ENCODE measurements at regions not wholly inside any gene's neighbourhood (a gene's known extent, or its start where the extent isn't known, plus 50 kb on each side); places are given as distances from the start of the nearest gene placed in this dataset.

GRCh38 chr16:63925221-63925620 lies 1196.6 kb downstream of the CDH11 start:
- Mint-ChIP-seq H3K27ac (no peak overlapping the region), H3K4me3 (no peak overlapping the region), H3K9me3 (peaks cover 12 to 20% of the 10 kb centered on the region in 2 donors)

DNA sequence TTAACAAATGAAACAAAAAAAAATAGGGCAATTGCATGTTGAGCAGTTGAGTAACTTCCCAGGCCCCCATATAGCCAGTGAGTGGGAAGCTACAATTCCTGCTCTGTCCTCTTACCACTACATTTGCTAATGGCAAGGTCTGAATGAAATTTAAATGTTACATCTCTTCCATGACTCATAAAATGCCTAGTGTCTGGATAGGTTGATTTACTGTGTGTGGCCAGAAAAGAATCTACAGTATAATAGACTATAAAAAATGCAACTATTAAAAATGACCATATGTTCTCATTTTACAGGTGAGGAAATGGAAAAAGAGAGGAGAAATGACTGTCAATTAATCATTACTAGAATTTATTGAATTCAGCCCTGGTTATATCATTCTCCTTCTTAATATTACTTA lies 1199.3 kb downstream of the CDH11 start:
- Histone ChIP-seq H3K27ac (ENCODE audit: low read length) (no peak overlapping the region), H3K9me3 (ENCODE audit: control insufficient read depth, insufficient read depth, low read length) (peaks cover 11% of the 10 kb centered on the region), H3K4me1 (ENCODE audit: control insufficient read depth, insufficient read depth, low read length) (no peaks in the 10 kb centered on the region), H3K36me3 (ENCODE audit: control insufficient read depth, insufficient read depth, low read length) (no peaks in the 10 kb centered on the region), H3K4me3 (ENCODE audit: low read length) (no peak overlapping the region), H3K27me3 (ENCODE audit: control insufficient read depth, insufficient read depth, low read length) (no peaks in the 10 kb centered on the region)
- H3K36me3 Mint-ChIP-seq, result peaks cover 7% of the 10 kb centered on the region
- intact Hi-C loops (cut with micrococcal nuclease), result loop anchor here (10.0 kb wide), 1 partner anchor 58 kb away; no protein-coding TSS in a partner anchor
- no peak for TF ChIP-seq CTCF (IDR thresholded peaks at IDR 0.05)
- H3K27ac Mint-ChIP-seq, result no peak overlapping the region
- H3K9me3 Mint-ChIP-seq, result peaks cover 12 to 21% of the 10 kb centered on the region in 2 donors
- ATAC-seq (no peak), DNase-seq (no peak)
- no peaks in the 10 kb centered on the region for H3K4me1 Mint-ChIP-seq
- no peak overlapping the region for H3K4me3 Mint-ChIP-seq
- H3K27me3 Mint-ChIP-seq (ENCODE audit: low read depth in 2 of 2), result no peaks in the 10 kb centered on the region

More at GRCh38 chr16:63925221-63925620, 1196.6 kb downstream of the CDH11 start:
- Mint-ChIP-seq H3K27me3 (ENCODE audit: low read depth in 2 of 2) (no peaks in the 10 kb centered on the region), H3K36me3 (peaks cover 7% of the 10 kb centered on the region), H3K4me1 (no peaks in the 10 kb centered on the region)
- no peaks in the 10 kb centered on the region for H3K36me3 ChIP-seq (ENCODE audit: control insufficient read depth, insufficient read depth, low read length)
- peaks cover 3% of the 10 kb centered on the region for H3K9me3 ChIP-seq (ENCODE audit: control insufficient read depth, insufficient read depth, low read length)
- DNase-seq (no peak), ATAC-seq (no peak)
- no peaks in the 10 kb centered on the region for H3K4me1 ChIP-seq (ENCODE audit: control insufficient read depth, insufficient read depth, low read length)
- intact Hi-C loops (cut with micrococcal nuclease), result loop anchor here (10.0 kb wide), 1 partner anchor 60 kb away; no protein-coding TSS in a partner anchor
- no peak overlapping the region for H3K4me3 ChIP-seq (ENCODE audit: low read length)
- 84% methylated on average over 4 of the region's 5 CpGs for WGBS (ENCODE audit: insufficient coverage)
- no peaks in the 10 kb centered on the region for H3K27me3 ChIP-seq (ENCODE audit: control insufficient read depth, insufficient read depth, low read length)
- no peak overlapping the region for H3K27ac ChIP-seq (ENCODE audit: low read length)
- no peak for TF ChIP-seq CTCF (IDR thresholded peaks at IDR 0.05)

- no peak overlapping the region for H3K27ac Mint-ChIP-seq
- no peak overlapping the region for H3K4me3 Mint-ChIP-seq
- Histone ChIP-seq H3K27me3 (ENCODE audit: control insufficient read depth, insufficient read depth, low read length) (no peaks in the 10 kb centered on the region), H3K4me3 (ENCODE audit: low read length) (no peak overlapping the region), H3K4me1 (ENCODE audit: control insufficient read depth, insufficient read depth, low read length) (no peaks in the 10 kb centered on the region), H3K9me3 (ENCODE audit: control insufficient read depth, insufficient read depth, low read length) (peaks cover 11% of the 10 kb centered on the region), H3K27ac (ENCODE audit: low read length) (no peak overlapping the region), H3K36me3 (ENCODE audit: control insufficient read depth, insufficient read depth, low read length) (no peaks in the 10 kb centered on the region)
- intact Hi-C loops (cut with micrococcal nuclease), result loop anchor here (10.0 kb wide), 1 partner anchor 57 kb away; no protein-coding TSS in a partner anchor
- peaks cover 7% of the 10 kb centered on the region for H3K36me3 Mint-ChIP-seq
- DNase-seq (no peak), ATAC-seq (no peak)
- H3K27me3 Mint-ChIP-seq (ENCODE audit: low read depth in 2 of 2), result no peaks in the 10 kb centered on the region
- TF ChIP-seq CTCF (IDR thresholded peaks at IDR 0.05), result no peak
- WGBS (ENCODE audit: insufficient coverage), result 86% methylated on average over 3 of the region's 3 CpGs
- H3K9me3 Mint-ChIP-seq, result peaks cover 14 to 24% of the 10 kb centered on the region in 2 donors
- H3K4me1 Mint-ChIP-seq, result no peaks in the 10 kb centered on the region
These were observed 1200.0 kb downstream of the CDH11 start for GRCh38 chr16:63921737-63922295.

DNA sequence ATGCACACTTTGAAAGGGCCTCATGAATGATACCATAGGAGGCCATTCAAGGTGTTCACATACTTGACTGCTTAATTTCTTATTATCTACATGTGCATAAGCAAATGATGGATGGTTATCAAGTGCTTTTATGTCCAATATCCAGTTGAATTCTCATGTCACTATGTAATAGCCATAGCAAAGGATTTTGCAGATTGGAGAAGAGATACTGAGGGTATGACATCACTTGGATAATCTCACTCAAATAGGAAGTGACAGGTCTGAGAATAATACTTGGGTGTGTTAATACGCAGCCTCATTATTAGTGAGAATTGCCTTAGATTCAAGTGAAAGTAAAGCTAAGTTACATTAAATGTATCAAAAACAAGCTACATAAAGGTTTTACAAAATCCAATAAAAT lies 1208.6 kb downstream of the CDH11 start:
- no peak for DNase-seq
- no peaks in the 10 kb centered on the region for H3K27me3 Mint-ChIP-seq (ENCODE audit: low read depth in 2 of 2)
- Histone ChIP-seq H3K27ac (ENCODE audit: low read length) (no peak overlapping the region), H3K9me3 (ENCODE audit: control insufficient read depth, insufficient read depth, low read length) (peaks cover 2% of the 10 kb centered on the region), H3K36me3 (ENCODE audit: control insufficient read depth, insufficient read depth, low read length) (no peaks in the 10 kb centered on the region), H3K4me3 (ENCODE audit: low read length) (no peak overlapping the region), H3K27me3 (ENCODE audit: control insufficient read depth, insufficient read depth, low read length) (no peaks in the 10 kb centered on the region), H3K4me1 (ENCODE audit: control insufficient read depth, insufficient read depth, low read length) (no peaks in the 10 kb centered on the region)
- H3K9me3 Mint-ChIP-seq, result peaks cover 12 to 21% of the 10 kb centered on the region in 2 donors
- no peak overlapping the region for H3K27ac Mint-ChIP-seq
- no peaks in the 10 kb centered on the region for H3K4me1 Mint-ChIP-seq
- ATAC-seq, result no peak
- intact Hi-C loops (cut with micrococcal nuclease), result no loop called here
- no peak overlapping the region for H3K4me3 Mint-ChIP-seq
- no CpG with 5 or more reads among the region's 1 CpG for WGBS (ENCODE audit: insufficient coverage)
- peaks cover 6% of the 10 kb centered on the region for H3K36me3 Mint-ChIP-seq
- TF ChIP-seq CTCF (IDR thresholded peaks at IDR 0.05), result no peak

Data from natural killer cell (primary cell).